Ovary (tissue), 3 donors: ENCODE measurements at regions not wholly inside any gene's neighbourhood (a gene's known extent, or its start where the extent isn't known, plus 50 kb on each side); places are given as distances from the start of the nearest gene placed in this dataset.

ENCODE experiments used
- CTCF ChIP-seq, 3 donors: fragments of 450-650 bp in 2 of 3; fragments of 200-600 bp in 1 of 3; IDR thresholded peaks; one replicate each; pipeline versions ENCODE4 v1.5.1 to v1.8.0; 2016 to 2022; ENCODE audit warnings: antibody characterized with exemption in 3 of 3, mild to moderate bottlenecking in 1 of 3
- EP300 ChIP-seq: sonication (generic); formaldehyde crosslinking; IDR thresholded peaks from one replicate; pipeline ENCODE4 v1.6.1; 2017; ENCODE audit warnings: antibody characterized with exemption
- POLR2A ChIP-seq: fragments of 450-650 bp; IDR thresholded peaks from one replicate; pipeline ENCODE4 v1.6.1; 2017; ENCODE audit warnings: antibody characterized with exemption, mild to moderate bottlenecking, moderate library complexity
- donor health status: DM: no; HTN: no; CAD: no.

- TF ChIP-seq CTCF (IDR thresholded peaks at IDR 0.05) (no peak), POLR2A (no peak), EP300 (no peak)
These were observed 460.4 kb upstream of the TBX3 start for GRCh38 chr12:115144425-115144824.
